Fibroblast of skin of right biceps (primary cell): ENCODE measurements at regions not wholly inside any gene's neighbourhood (a gene's known extent, or its start where the extent isn't known, plus 50 kb on each side); places are given as distances from the start of the nearest gene placed in this dataset.

Experiments used
- DNase-seq: peaks from one replicate; pipeline ENCODE4 v3.0.0-alpha.2; 2013

GRCh38 chr6:751765-752164, 58.8 kb upstream of the EXOC2 start:
- no peak for DNase-seq

GRCh38 chr6:747921-748320, 55.0 kb upstream of the EXOC2 start:
- no peak for DNase-seq

GRCh38 chr6:747028-747427, 54.1 kb upstream of the EXOC2 start:
- DNase-seq = no peak

- no peak for DNase-seq
Measured at GRCh38 chr6:744666-745353, 51.9 kb upstream of the EXOC2 start.

GRCh38 chr6:743320-744096, 50.6 kb upstream of the EXOC2 start:
- no peak for DNase-seq
